Liver (tissue), 8 donors: ENCODE measurements at regions not wholly inside any gene's neighbourhood (a gene's known extent, or its start where the extent isn't known, plus 50 kb on each side); places are given as distances from the start of the nearest gene placed in this dataset.

Experiments
- DNase-seq: peaks from one replicate; pipeline ENCODE4 v3.0.0-alpha.2; 2017; ENCODE audit warnings: low spot score
- H3K27ac ChIP-seq, 2 donors: one replicate each; pipeline ENCODE4 v1.7.0; 2013; ENCODE audit warnings: inconsistent platforms in 2 of 2, low read length in 2 of 2, control low read depth in 1 of 2, low read depth in 1 of 2, mild to moderate bottlenecking in 1 of 2
- H3K27me3 ChIP-seq, 4 donors: one replicate each; pipeline versions ENCODE4 v1.6.1 to v1.7.0; 2013; ENCODE audit warnings: low read length in 3 of 4, inconsistent platforms in 1 of 4, mild to moderate bottlenecking in 1 of 4, moderate library complexity in 1 of 4; ENCODE audit not compliant: control insufficient read depth in 4 of 4, insufficient read depth in 4 of 4
- H3K36me3 ChIP-seq, 4 donors: one replicate each; pipeline versions ENCODE4 v1.6.1 to v1.7.0; 2013; ENCODE audit warnings: low read length in 3 of 4, mild to moderate bottlenecking in 3 of 4, low read depth in 1 of 4, moderate library complexity in 1 of 4; ENCODE audit not compliant: control insufficient read depth in 4 of 4, insufficient read depth in 3 of 4
- H3K4me1 ChIP-seq, 4 donors: one replicate each; pipeline versions ENCODE4 v1.6.1 to v1.7.0; 2013; ENCODE audit warnings: low read length in 3 of 4, mild to moderate bottlenecking in 3 of 4, moderate library complexity in 1 of 4; ENCODE audit not compliant: control insufficient read depth in 4 of 4, insufficient read depth in 4 of 4
- H3K4me3 ChIP-seq, 3 donors: one replicate each; pipeline versions ENCODE4 v1.6.1 to v1.7.0; 2013; ENCODE audit warnings: low read length in 3 of 3, control low read depth in 1 of 3, low read depth in 1 of 3, mild to moderate bottlenecking in 1 of 3
- H3K9ac ChIP-seq, 2 donors: one replicate each; pipeline ENCODE4 v1.7.0; 2013; ENCODE audit warnings: low read length in 2 of 2, mild to moderate bottlenecking in 2 of 2, moderate library complexity in 2 of 2, control low read depth in 1 of 2, low read depth in 1 of 2
- H3K9me3 ChIP-seq, 4 donors: one replicate each; pipeline versions ENCODE4 v1.6.1 to v1.7.0; 2013; ENCODE audit warnings: low read length in 3 of 4; ENCODE audit not compliant: control insufficient read depth in 4 of 4
- EGR1 ChIP-seq, 2 donors: IDR thresholded peaks; 2 replicates each; pipeline ENCODE4 v1.6.1; 2016 to 2018; ENCODE audit warnings: antibody characterized with exemption in 2 of 2, low read depth in 2 of 2
- FOXA1 ChIP-seq: IDR thresholded peaks from 2 replicates; pipeline ENCODE4 v1.6.1; 2016; ENCODE audit warnings: antibody characterized with exemption
- FOXA2 ChIP-seq: IDR thresholded peaks from 2 replicates; pipeline ENCODE4 v1.6.1; 2016; ENCODE audit warnings: antibody characterized with exemption
- GABPA ChIP-seq, 2 donors: IDR thresholded peaks in 1 of 2; conservative IDR thresholded peaks in 1 of 2; 2 replicates each; pipeline ENCODE4 v1.6.1; 2016; ENCODE audit warnings: antibody characterized with exemption in 2 of 2, mild to moderate bottlenecking in 1 of 2, moderate library complexity in 1 of 2
- HNF4A ChIP-seq, 2 donors: conservative IDR thresholded peaks; 2 replicates each; pipeline ENCODE4 v1.6.1; 2016; ENCODE audit warnings: antibody characterized with exemption in 2 of 2, mild to moderate bottlenecking in 2 of 2
- HNF4G ChIP-seq: IDR thresholded peaks from 2 replicates; pipeline ENCODE4 v1.6.1; 2016; ENCODE audit warnings: antibody characterized with exemption
- JUND ChIP-seq, 2 donors: IDR thresholded peaks; 2 replicates each; pipeline ENCODE4 v1.6.1; 2016; ENCODE audit warnings: antibody characterized with exemption in 2 of 2
- NR2F2 ChIP-seq: IDR thresholded peaks from 2 replicates; pipeline ENCODE4 v1.6.1; 2016; ENCODE audit warnings: antibody characterized with exemption
- RAD21 ChIP-seq, 2 donors: IDR thresholded peaks; 2 replicates each; pipeline ENCODE4 v1.6.1; 2016; ENCODE audit warnings: antibody characterized with exemption in 2 of 2, mild to moderate bottlenecking in 2 of 2
- RXRA ChIP-seq, 2 donors: IDR thresholded peaks; 2 replicates each; pipeline ENCODE4 v1.6.1; 2017 to 2018; ENCODE audit warnings: antibody characterized with exemption in 2 of 2, mild to moderate bottlenecking in 1 of 2
- SP1 ChIP-seq: IDR thresholded peaks from 2 replicates; pipeline ENCODE4 v1.6.1; 2018; ENCODE audit warnings: antibody characterized with exemption, mild to moderate bottlenecking
- TAF1 ChIP-seq: conservative IDR thresholded peaks from 2 replicates; pipeline ENCODE4 v1.6.1; 2016; ENCODE audit warnings: antibody characterized with exemption, mild to moderate bottlenecking
- YY1 ChIP-seq: IDR thresholded peaks from 2 replicates; pipeline ENCODE4 v1.6.1; 2016; ENCODE audit warnings: antibody characterized with exemption, mild to moderate bottlenecking
- WGBS: extraction: QIAGEN DNeasy Blood & Tissue Kit; methylation state at CpG from one replicate; pipeline ENCODE4 v1.1.7; 2013; 5-methylcytosine and 5-hydroxymethylcytosine counted together
- TF ChIP-seq, protein P1 (sequence below): IDR thresholded peaks from 2 replicates; pipeline ENCODE4 v1.6.1; 2016; ENCODE audit warnings: antibody characterized with exemption
- TF ChIP-seq, protein P2 (sequence below): IDR thresholded peaks from 2 replicates; pipeline ENCODE4 v1.6.1; 2016; ENCODE audit warnings: antibody characterized with exemption
- TF ChIP-seq, protein P3 (sequence below): fragments of 150-350 bp; IDR thresholded peaks from 2 replicates; pipeline ENCODE4 v1.5.1; 2017; ENCODE audit warnings: improper control_type of control experiment, low read depth, low read length; ENCODE audit not compliant: missing input control
- TF ChIP-seq, protein P4 (sequence below): IDR thresholded peaks from 2 replicates; pipeline ENCODE4 v1.6.1; 2016; ENCODE audit warnings: antibody characterized with exemption
- TF ChIP-seq, protein P5 (sequence below): IDR thresholded peaks from 2 replicates; pipeline ENCODE4 v1.6.1; 2016; ENCODE audit warnings: antibody characterized with exemption, mild to moderate bottlenecking
- donor health status: healthy.
- donor health status: healthy.
- donor health status: healthy.
- donor health status: healthy.
- donor health status: healthy.

DNA sequence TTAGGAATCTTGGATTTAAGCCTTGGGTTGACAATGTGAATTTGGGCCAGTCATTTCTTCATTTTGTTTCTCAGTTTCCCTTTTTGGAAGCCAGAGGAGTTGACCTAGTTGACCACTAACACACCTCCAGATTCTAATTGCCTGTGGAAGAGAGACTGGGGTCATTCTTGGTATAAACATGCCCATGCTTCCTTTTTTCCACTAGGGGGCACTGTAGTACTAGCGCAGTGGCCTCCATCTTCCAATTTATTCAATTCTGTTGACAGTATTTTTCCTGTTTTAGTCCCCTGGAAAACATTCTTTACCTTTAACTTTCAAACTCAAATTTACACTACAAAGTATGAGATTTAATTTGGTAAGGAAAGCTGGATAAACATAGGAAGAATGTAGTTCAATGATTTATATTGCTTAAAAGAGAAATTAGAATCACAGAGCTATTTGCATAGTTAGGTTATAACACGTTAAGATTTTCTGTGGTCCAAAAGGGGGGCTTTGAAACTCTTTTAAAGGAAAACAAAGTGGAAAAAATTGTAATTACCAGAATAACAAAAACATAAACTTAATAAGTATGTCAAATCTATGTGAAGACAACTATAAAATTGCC, 57.5 kb upstream of the AGPS start:
- H3K9me3 ChIP-seq = no peaks in the 10 kb centered on the region
- TF ChIP-seq, protein P1, sequence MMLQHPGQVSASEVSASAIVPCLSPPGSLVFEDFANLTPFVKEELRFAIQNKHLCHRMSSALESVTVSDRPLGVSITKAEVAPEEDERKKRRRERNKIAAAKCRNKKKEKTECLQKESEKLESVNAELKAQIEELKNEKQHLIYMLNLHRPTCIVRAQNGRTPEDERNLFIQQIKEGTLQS = no peak
- TF ChIP-seq NR2F2 = no peak
- TF ChIP-seq, protein P2, sequence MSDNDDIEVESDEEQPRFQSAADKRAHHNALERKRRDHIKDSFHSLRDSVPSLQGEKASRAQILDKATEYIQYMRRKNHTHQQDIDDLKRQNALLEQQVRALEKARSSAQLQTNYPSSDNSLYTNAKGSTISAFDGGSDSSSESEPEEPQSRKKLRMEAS = no peak
- TF ChIP-seq GABPA (IDR thresholded peaks at IDR 0.05 in 1 of 2, conservative IDR thresholded peaks at IDR 0.05 in 1 of 2) = no peak
- TF ChIP-seq FOXA2 = no peak
- TF ChIP-seq, protein P3, sequence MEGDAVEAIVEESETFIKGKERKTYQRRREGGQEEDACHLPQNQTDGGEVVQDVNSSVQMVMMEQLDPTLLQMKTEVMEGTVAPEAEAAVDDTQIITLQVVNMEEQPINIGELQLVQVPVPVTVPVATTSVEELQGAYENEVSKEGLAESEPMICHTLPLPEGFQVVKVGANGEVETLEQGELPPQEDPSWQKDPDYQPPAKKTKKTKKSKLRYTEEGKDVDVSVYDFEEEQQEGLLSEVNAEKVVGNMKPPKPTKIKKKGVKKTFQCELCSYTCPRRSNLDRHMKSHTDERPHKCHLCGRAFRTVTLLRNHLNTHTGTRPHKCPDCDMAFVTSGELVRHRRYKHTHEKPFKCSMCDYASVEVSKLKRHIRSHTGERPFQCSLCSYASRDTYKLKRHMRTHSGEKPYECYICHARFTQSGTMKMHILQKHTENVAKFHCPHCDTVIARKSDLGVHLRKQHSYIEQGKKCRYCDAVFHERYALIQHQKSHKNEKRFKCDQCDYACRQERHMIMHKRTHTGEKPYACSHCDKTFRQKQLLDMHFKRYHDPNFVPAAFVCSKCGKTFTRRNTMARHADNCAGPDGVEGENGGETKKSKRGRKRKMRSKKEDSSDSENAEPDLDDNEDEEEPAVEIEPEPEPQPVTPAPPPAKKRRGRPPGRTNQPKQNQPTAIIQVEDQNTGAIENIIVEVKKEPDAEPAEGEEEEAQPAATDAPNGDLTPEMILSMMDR = peak; percentile 98
- TF ChIP-seq TAF1 = no peak
- TF ChIP-seq HNF4A (conservative IDR thresholded peaks at IDR 0.05) = no peak
- TF ChIP-seq, protein P4, sequence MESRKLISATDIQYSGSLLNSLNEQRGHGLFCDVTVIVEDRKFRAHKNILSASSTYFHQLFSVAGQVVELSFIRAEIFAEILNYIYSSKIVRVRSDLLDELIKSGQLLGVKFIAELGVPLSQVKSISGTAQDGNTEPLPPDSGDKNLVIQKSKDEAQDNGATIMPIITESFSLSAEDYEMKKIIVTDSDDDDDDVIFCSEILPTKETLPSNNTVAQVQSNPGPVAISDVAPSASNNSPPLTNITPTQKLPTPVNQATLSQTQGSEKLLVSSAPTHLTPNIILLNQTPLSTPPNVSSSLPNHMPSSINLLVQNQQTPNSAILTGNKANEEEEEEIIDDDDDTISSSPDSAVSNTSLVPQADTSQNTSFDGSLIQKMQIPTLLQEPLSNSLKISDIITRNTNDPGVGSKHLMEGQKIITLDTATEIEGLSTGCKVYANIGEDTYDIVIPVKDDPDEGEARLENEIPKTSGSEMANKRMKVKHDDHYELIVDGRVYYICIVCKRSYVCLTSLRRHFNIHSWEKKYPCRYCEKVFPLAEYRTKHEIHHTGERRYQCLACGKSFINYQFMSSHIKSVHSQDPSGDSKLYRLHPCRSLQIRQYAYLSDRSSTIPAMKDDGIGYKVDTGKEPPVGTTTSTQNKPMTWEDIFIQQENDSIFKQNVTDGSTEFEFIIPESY = no peak
- no peak for TF ChIP-seq FOXA1
- no peak for TF ChIP-seq HNF4G
- TF ChIP-seq EGR1 (IDR thresholded peaks at IDR 0.05; ENCODE audit: low read depth in 2 of 2) = no peak
- peak; percentile 33 for TF ChIP-seq YY1
- no peak for TF ChIP-seq JUND (IDR thresholded peaks at IDR 0.05)
- TF ChIP-seq RXRA (IDR thresholded peaks at IDR 0.05) = peak; percentile 31
- TF ChIP-seq, protein P5, sequence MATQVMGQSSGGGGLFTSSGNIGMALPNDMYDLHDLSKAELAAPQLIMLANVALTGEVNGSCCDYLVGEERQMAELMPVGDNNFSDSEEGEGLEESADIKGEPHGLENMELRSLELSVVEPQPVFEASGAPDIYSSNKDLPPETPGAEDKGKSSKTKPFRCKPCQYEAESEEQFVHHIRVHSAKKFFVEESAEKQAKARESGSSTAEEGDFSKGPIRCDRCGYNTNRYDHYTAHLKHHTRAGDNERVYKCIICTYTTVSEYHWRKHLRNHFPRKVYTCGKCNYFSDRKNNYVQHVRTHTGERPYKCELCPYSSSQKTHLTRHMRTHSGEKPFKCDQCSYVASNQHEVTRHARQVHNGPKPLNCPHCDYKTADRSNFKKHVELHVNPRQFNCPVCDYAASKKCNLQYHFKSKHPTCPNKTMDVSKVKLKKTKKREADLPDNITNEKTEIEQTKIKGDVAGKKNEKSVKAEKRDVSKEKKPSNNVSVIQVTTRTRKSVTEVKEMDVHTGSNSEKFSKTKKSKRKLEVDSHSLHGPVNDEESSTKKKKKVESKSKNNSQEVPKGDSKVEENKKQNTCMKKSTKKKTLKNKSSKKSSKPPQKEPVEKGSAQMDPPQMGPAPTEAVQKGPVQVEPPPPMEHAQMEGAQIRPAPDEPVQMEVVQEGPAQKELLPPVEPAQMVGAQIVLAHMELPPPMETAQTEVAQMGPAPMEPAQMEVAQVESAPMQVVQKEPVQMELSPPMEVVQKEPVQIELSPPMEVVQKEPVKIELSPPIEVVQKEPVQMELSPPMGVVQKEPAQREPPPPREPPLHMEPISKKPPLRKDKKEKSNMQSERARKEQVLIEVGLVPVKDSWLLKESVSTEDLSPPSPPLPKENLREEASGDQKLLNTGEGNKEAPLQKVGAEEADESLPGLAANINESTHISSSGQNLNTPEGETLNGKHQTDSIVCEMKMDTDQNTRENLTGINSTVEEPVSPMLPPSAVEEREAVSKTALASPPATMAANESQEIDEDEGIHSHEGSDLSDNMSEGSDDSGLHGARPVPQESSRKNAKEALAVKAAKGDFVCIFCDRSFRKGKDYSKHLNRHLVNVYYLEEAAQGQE = no peak
- peak; percentile 99 for TF ChIP-seq RAD21 (IDR thresholded peaks at IDR 0.05)
- TF ChIP-seq SP1 = no peak
- no peaks in the 10 kb centered on the region for H3K36me3 ChIP-seq
- H3K4me1 ChIP-seq = peaks cover 0 to 21% (median 11%) of the 10 kb centered on the region in 4 donors
- no peak overlapping the region for H3K27ac ChIP-seq
- no peak overlapping the region for H3K9ac ChIP-seq
- H3K4me3 ChIP-seq = no peak overlapping the region
- no peaks in the 10 kb centered on the region for H3K27me3 ChIP-seq
- WGBS = 35% methylated on average over 2 of the region's 2 CpGs
- DNase-seq = no peak
